Transverse colon (tissue), 4 donors: ENCODE measurements at regions not wholly inside any gene's neighbourhood (a gene's known extent, or its start where the extent isn't known, plus 50 kb on each side); places are given as distances from the start of the nearest gene placed in this dataset.

Source experiments
- DNase-seq: peaks from one replicate; pipeline ENCODE4 v3.0.0-alpha.2; 2019
- H3K27ac ChIP-seq, 4 donors: fragments of 200-600 bp; sonication (generic); 2 replicates each; pipeline ENCODE4 v1.5.1; 2016 to 2018; ENCODE audit warnings: inconsistent platforms in 4 of 4
- H3K27me3 ChIP-seq: fragments of 200-600 bp; sonication (generic); 2 replicates; pipeline ENCODE4 v1.5.1; 2017; ENCODE audit warnings: inconsistent platforms
- H3K36me3 ChIP-seq, 4 donors: fragments of 200-600 bp; sonication (generic); 2 replicates each; pipeline ENCODE4 v1.5.1; 2017 to 2019; ENCODE audit warnings: inconsistent platforms in 4 of 4
- H3K4me1 ChIP-seq, 4 donors: fragments of 200-600 bp; sonication (generic); 2 replicates each; pipeline ENCODE4 v1.5.1; 2017 to 2020; ENCODE audit warnings: inconsistent platforms in 4 of 4
- H3K4me3 ChIP-seq, 4 donors: fragments of 200-600 bp; sonication (generic); 1 replicate in 1 of 4; 2 replicates in 3 of 4; pipeline versions ENCODE4 v1.5.1 to v1.6.1; 2017 to 2019; ENCODE audit warnings: inconsistent platforms in 4 of 4
- H3K9me3 ChIP-seq, 2 donors: fragments of 200-600 bp; sonication (generic); 2 replicates each; pipeline ENCODE4 v1.5.1; 2017 to 2019; ENCODE audit warnings: inconsistent platforms in 2 of 2
- EP300 ChIP-seq: sonication (generic); formaldehyde crosslinking; IDR thresholded peaks from one replicate; pipeline ENCODE4 v1.6.1; 2017; ENCODE audit warnings: antibody characterized with exemption, low read depth
- POLR2A ChIP-seq: fragments of 450-650 bp; IDR thresholded peaks from one replicate; pipeline ENCODE4 v1.6.1; 2016; ENCODE audit warnings: antibody characterized with exemption, mild to moderate bottlenecking, moderate library complexity
- POLR2AphosphoS5 ChIP-seq, 3 donors: sonication (generic); formaldehyde crosslinking; IDR thresholded peaks; one replicate each; pipeline ENCODE4 v1.6.1; 2016; ENCODE audit warnings: antibody characterized with exemption in 3 of 3
- WGBS, 2 donors: methylation state at CpG; one replicate each; pipeline ENCODE4 v1.1.5; 2018; ENCODE audit warnings: low coverage in 1 of 2; 5-methylcytosine and 5-hydroxymethylcytosine counted together
- in situ Hi-C, 4 donors: fragments of 200-750 bp; cut with MboI; loops; one replicate each; pipeline versions ENCODE4 v1.15.0 to v1.15.1; 2017; ENCODE audit warnings: low sequenced_read_pairs in 3 of 4, low pct_ligation_motif_present in 1 of 4, low pct_unique_long_range_greater_than_20kb in 1 of 4
- intact Hi-C: fragments of 100-400 bp; cut with DNase I; formaldehyde crosslinking; loops from one replicate; pipeline ENCODE4 v1.15.1; 2023; ENCODE audit warnings: low total_unique reads
- TF ChIP-seq, protein P1 (sequence below), 5 experiments: fragments of 200-600 bp in 3 of 5; fragments of 450-650 bp in 2 of 5; sonication (generic) in 3 of 5; IDR thresholded peaks; 1 replicate in 2 of 5; 2 replicates in 3 of 5; pipeline ENCODE4 v1.5.1; 2016 to 2017; ENCODE audit warnings: antibody characterized with exemption in 5 of 5, inconsistent platforms in 3 of 5, mild to moderate bottlenecking in 2 of 5, moderate library complexity in 1 of 5

DNA sequence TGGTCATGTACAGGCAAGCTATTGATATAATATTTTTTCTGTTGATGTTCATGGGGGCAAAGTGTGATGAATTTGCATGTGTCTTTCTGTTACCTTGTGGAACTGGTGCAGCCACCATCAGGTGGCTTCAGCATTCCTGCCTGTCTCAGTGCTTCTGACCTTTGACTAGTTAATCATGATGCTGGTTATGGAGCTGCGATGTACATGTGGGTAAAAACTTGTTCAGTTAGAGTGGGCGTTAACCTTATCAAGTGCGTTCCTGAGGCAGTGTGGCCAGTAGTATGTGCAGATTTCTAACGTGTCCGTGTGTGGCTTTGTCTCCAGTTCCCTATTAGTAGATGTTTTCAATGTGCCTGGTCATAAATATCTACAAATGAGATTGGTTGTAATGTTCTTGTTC is 127.4 kb upstream of the ZSWIM2 start:
- 80 to 83% methylated on average over 5 of the region's 5 CpGs for WGBS, 2 donors
- DNase-seq = no peak

DNA sequence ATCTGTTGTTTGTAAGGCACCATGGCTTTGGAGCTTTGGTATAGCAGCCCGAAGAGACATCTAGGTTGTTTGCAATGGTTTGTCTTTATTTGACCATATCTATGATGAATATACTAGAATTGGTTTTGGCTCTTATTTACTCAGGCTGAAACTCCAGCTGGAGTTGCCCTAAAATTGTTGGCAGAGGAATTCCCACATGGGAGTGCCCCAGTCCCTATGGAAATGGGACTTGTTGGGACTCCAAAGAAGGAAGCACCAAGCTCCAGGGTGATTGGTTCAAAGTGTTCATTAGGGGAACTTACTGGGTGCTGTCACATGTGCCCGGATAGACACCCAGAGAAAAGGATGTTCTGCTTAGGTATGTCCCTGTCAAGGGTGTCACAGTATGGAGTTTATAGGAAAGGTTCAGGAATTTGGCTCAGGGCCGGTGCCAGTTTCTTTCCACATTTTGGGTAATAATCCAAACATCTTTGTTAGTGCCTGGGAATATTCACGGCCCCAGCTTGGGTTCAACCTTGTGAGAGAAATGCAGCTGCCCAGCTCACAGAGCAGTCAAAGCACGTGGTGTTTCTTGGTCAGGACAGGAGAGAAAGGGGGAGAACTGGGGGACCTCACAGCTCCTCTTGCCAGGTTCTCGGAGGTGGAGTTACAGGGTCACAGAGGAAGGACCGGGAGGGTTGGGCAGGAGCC is 123.5 kb upstream of the ZSWIM2 start:
- Histone ChIP-seq H3K27me3 (no peaks in the 10 kb centered on the region), H3K4me1 (no peaks in the 10 kb centered on the region), H3K27ac (no peak overlapping the region), H3K36me3 (no peaks in the 10 kb centered on the region), H3K4me3 (no peak overlapping the region), H3K9me3 (no peaks in the 10 kb centered on the region)
- no peak for DNase-seq
- TF ChIP-seq, protein P1, sequence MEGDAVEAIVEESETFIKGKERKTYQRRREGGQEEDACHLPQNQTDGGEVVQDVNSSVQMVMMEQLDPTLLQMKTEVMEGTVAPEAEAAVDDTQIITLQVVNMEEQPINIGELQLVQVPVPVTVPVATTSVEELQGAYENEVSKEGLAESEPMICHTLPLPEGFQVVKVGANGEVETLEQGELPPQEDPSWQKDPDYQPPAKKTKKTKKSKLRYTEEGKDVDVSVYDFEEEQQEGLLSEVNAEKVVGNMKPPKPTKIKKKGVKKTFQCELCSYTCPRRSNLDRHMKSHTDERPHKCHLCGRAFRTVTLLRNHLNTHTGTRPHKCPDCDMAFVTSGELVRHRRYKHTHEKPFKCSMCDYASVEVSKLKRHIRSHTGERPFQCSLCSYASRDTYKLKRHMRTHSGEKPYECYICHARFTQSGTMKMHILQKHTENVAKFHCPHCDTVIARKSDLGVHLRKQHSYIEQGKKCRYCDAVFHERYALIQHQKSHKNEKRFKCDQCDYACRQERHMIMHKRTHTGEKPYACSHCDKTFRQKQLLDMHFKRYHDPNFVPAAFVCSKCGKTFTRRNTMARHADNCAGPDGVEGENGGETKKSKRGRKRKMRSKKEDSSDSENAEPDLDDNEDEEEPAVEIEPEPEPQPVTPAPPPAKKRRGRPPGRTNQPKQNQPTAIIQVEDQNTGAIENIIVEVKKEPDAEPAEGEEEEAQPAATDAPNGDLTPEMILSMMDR (IDR thresholded peaks at IDR 0.05) = no peak
- TF ChIP-seq POLR2A (no peak), EP300 (no peak), POLR2AphosphoS5 (IDR thresholded peaks at IDR 0.05) (no peak)
- intact Hi-C loops (no loop called here), in situ Hi-C loops (no loop called here)
- 79 to 80% methylated on average over 1 to 7 of the region's 7 CpGs for WGBS, 2 donors

More for the DNA sequence above, 127.4 kb upstream of the ZSWIM2 start:
- H3K9me3 ChIP-seq = no peaks in the 10 kb centered on the region
- in situ Hi-C loops = no loop called here
- H3K36me3 ChIP-seq = no peaks in the 10 kb centered on the region
- no peaks in the 10 kb centered on the region for H3K4me1 ChIP-seq
- no peak for TF ChIP-seq POLR2A
- no peak for TF ChIP-seq EP300
- TF ChIP-seq POLR2AphosphoS5 (IDR thresholded peaks at IDR 0.05) = no peak
- TF ChIP-seq, protein P1 (IDR thresholded peaks at IDR 0.05) = no peak
- H3K27me3 ChIP-seq = no peaks in the 10 kb centered on the region
- no peak overlapping the region for H3K4me3 ChIP-seq
- H3K27ac ChIP-seq = no peak overlapping the region
- intact Hi-C loops = no loop called here

DNA sequence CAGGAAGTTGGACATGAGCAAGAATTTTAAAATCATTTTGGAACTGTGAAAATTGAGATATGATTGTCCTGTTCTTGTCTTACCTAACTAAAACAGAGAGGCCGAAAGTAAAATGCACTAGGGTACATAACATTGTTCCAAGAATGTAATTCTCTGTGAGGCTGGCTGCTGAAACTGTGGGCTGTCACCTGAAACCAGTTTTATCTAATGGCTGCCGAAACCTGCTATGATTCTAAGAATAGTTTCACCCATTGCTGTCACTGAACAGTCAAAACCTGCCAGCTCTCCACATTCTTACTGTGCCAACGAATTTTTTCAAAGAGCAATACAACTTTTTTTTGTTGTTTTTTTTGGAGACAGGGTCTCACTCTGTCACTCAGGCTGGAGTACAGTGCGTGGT is 119.3 kb upstream of the ZSWIM2 start:
- no peaks in the 10 kb centered on the region for H3K36me3 ChIP-seq

DNA sequence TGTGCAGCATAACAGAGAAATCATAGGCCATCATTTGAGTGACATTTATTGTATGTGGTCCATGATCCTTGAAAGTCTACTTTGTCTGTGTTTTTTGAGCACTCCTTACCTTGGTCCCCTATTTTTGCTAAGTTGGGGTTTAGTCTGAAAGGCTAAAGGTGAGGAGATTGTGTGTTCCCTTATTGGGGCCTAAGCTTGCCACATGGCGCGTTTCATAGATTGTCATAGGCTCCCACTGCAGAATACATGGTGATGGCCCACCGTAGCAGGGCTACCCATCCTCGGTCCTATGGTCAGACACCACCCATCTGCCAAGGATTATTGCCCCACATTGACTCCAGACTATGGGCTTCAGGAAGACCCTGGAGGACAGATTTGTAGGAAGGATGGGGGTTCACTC is 117.0 kb upstream of the ZSWIM2 start:
- 99% methylated on average over 4 of the region's 4 CpGs; no CpG with 5 or more reads in 1 of the 2 donors for WGBS, 2 donors

More for the DNA sequence above, 119.3 kb upstream of the ZSWIM2 start:
- 65 to 66% methylated on average over 4 of the region's 4 CpGs for WGBS, 2 donors
- TF ChIP-seq POLR2AphosphoS5 (IDR thresholded peaks at IDR 0.05) (no peak), POLR2A (no peak), EP300 (no peak)
- TF ChIP-seq, protein P1 (IDR thresholded peaks at IDR 0.05) = no peak
- Histone ChIP-seq H3K27me3 (no peaks in the 10 kb centered on the region), H3K4me1 (no peaks in the 10 kb centered on the region), H3K27ac (no peak overlapping the region), H3K9me3 (no peaks in the 10 kb centered on the region), H3K4me3 (no peak overlapping the region)
- no peak for DNase-seq
- in situ Hi-C loops = no loop called here
- intact Hi-C loops = no loop called here

More for the DNA sequence above, 117.0 kb upstream of the ZSWIM2 start:
- intact Hi-C loops (no loop called here), in situ Hi-C loops (no loop called here)
- Histone ChIP-seq H3K36me3 (no peaks in the 10 kb centered on the region), H3K4me3 (no peak overlapping the region), H3K27ac (no peak overlapping the region), H3K9me3 (no peaks in the 10 kb centered on the region), H3K4me1 (no peaks in the 10 kb centered on the region), H3K27me3 (no peaks in the 10 kb centered on the region)
- TF ChIP-seq EP300 = no peak
- TF ChIP-seq, protein P1 (IDR thresholded peaks at IDR 0.05) = no peak
- no peak for TF ChIP-seq POLR2AphosphoS5 (IDR thresholded peaks at IDR 0.05)
- TF ChIP-seq POLR2A = no peak
- DNase-seq = no peak
